Activated gamma-delta T cell treated with anti-CD3 and anti-CD28 coated beads, Interleukin-2, amount 50 U/mL, for 16 hours (primary cell): ENCODE measurements at regions not wholly inside any gene's neighbourhood (a gene's known extent, or its start where the extent isn't known, plus 50 kb on each side); places are given as distances from the start of the nearest gene placed in this dataset.
"Not testable (repeated sequence)": the region's sequence is repeated elsewhere in the genome, so short reads cannot be mapped to it uniquely, and the experiment has no call there.

ENCODE experiments used
- DNase-seq: peaks from one replicate; pipeline ENCODE4 v3.0.0-alpha.2; 2020; ENCODE audit warnings: low read depth

- DNase-seq: no peak
Observed at GRCh38 chr2:226578879-226579278, 220.7 kb downstream of the IRS1 start.

DNA sequence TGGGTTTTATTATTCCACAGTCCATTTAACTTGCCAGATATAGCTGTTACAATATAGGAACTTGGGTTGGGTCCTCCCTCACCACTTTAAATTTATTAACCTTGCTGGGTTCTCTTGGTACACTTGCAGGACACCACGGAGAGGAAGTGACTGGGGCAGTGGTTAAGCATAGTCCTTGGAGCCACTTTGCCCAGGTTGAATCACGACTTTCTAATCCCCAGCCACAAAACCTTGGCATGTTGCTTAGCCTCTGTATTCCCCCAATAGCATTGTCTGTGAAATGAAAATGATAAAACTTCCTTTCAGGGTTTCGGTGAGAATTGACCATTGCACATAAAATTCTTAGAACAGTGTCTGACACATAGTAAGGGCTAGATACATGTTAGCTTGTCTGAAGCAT, 221.2 kb downstream of the IRS1 start:
- DNase-seq: no peak

DNA sequence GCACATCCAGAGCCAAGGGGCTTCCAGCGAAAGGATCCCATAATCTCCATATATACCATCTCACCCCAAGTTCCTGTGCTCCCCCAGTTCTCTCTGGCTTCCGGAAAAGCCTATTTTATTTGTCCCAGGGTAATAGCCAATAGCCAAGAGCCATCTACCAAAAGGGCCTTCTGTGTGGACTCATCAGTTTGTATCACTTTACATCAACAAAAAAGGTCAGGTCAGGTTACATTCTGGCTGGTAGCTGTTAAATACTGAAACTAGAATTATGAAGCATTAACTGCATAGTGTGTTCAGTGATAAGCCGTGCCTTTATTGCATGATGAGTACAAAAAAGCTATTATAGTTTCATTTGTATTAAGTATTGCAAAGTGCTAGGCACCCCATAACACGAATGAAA, 223.7 kb downstream of the IRS1 start:
- DNase-seq: no peak

DNA sequence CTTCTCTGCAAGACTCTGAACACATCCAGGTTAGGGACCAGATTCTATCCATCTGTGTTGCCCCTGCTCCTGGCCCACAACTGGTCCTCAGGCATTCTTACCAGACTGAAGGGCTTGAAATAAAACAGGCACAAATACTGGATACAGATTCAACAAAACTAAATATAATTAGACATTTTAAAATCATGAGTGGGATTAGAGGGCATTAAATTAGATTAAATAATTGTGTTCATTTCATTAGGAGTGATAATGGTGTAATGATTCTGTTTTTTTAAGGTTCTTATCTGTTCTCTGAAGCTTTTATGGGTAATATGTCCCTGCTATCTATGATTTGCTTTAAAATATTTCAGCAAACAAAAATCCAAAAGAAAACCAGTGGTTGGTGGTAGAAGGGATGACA, 226.5 kb downstream of the IRS1 start:
- DNase-seq: no peak

GRCh38 chr2:226564667-226565066, 235.0 kb downstream of the IRS1 start:
- DNase-seq: no peak

GRCh38 chr2:226561962-226562361, 237.7 kb downstream of the IRS1 start:
- DNase-seq: no peak

GRCh38 chr2:226560325-226560724, 239.3 kb downstream of the IRS1 start:
- DNase-seq: no peak

DNA sequence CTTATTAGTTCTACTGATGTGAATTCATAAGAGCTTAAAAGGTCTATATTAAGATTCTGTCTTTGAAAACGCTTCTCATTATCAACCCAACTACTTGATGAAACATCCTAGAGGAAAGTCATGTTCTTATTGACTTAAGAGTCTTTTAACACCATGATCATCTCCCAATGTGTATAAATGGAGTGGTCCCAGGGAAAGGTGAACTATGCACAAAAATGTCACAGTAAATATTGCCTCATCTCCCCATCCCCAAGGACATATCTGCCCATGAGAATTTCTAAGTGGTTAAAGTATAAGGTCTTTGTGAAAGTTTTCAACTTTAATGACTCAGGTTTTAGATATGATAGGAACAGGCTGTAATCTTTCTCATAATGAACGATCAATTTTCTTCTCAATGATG, 240.1 kb downstream of the IRS1 start:
- DNase-seq: no peak

DNA sequence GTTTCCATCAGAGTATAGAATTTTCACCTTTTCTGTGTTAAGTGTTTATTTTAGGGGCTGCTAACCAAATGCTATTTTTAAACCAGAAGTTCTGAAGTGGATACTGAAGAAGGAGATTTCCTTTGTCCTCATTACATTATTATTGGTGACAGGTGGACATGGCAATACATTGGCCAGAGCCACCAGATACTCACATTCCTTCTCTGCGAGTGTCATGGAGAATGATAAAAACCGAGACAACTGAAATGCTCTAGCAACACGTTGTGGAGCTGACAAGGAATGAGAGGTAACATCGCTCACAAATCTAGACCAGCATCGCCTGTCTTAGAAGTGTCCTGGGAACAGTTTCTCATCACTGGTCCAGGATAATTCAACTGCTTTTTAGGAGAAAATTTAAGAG, 241.2 kb downstream of the IRS1 start:
- DNase-seq: no peak

GRCh38 chr2:226556050-226556449, 243.6 kb downstream of the IRS1 start:
- DNase-seq: no peak

DNA sequence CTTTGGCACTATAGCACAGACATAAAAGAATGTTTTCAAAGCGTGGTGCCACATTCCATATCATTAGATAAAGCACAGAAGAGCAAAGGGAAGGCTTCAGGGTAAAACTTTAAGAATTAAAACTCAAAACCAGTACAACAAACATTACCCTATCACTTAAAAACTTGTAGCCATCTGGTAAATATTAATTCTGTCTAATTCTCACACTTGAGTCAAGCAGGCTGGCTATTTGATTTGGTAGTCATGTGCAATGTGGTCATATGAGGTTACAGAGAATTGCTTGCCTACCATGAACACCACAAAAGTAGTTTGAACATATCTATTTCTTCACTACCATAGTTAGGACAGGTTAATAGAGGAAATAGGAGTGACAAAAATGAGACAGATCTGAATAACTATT, 244.9 kb downstream of the IRS1 start:
- no peak for DNase-seq

- no peak for DNase-seq
Observed at GRCh38 chr2:226553333-226553732, 246.3 kb downstream of the IRS1 start.

DNA sequence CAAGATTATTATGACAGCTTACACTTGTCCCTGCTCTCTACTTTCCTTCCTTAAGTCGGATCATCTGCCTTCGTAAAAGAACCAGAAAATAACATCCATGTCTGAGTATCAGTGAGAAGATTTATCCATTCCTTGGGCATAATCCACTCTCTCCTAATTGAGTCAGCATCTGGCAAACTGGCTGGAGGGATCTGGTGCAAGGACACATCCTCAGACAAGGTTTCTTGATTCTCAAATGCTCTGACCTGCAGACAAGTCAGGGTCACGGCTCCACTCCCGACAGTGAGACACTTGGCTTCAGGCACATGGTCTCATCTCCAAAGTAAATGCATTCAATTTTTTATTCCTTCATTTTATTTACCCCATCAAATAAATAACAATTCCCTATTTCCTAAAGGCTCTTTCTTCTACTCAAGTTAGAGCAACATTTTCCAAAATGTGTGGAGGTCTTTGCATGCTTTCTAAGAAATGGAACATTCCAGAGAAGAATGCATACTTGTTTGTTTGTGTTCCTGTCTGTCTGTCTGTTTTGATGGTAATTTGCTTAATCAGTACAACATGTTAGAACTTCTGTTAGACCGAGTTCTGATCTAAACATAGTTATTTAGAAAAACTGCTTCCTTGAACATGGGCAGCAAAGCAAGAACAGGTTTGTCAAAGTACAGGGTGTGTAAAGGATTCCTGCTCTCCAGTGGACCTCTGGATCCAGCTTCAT, 246.9 kb downstream of the IRS1 start:
- DNase-seq: no peak

DNA sequence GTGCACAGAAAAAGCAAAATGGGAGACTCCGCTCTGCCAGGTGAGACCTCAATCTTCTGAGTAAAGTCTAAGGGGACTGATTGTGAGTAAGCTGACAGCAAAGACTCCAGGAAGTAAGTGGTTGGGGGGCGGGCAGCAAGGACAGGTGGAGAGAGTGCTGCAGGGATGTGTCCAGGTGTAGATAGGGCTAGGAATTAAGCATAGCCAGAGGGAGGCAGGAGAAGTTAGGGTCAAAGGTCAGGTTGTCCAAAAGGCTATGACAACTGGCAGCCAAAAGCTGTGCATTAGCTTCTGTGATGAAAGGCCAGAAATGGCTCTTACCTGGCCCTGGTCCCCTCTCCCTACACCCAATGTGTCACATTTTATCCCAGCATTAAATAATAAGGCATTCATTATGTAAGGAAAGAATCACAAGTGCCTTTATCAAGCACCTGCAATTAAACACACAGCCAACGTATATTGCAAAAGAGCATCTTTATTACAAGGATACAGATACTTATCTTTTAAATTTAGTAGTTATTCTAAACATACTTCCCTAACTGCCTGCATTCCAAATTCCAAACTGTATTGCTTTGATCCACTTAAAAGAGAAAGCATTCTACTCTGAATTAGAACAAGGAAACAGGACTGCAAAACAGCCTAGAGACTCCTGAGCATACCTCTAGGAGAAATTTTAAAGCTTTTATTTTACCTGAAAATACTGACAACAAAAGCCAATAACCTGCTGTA, 247.9 kb downstream of the IRS1 start:
- no peak for DNase-seq

DNA sequence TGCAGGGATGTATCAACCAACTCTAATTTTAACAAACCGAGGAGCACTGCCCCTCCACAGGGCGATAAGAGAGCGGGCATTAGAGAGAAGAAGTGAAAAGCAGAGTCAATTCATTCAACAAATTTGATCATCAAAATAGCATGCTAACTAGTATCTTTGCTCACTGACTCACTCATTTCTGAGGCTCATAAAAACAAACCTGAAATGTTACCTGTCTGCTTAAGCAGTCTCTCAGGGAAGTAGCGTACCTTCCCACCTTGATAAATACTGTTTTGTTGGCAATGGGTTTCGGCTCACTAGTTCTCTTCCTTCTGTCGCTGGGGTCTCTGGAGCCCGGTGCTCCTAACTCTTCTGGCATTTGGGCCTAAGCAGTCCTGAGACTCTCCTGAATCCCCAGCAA, 248.8 kb downstream of the IRS1 start:
- no peak for DNase-seq

GRCh38 chr2:226548732-226549131, 250.9 kb downstream of the IRS1 start:
- DNase-seq: no peak

DNA sequence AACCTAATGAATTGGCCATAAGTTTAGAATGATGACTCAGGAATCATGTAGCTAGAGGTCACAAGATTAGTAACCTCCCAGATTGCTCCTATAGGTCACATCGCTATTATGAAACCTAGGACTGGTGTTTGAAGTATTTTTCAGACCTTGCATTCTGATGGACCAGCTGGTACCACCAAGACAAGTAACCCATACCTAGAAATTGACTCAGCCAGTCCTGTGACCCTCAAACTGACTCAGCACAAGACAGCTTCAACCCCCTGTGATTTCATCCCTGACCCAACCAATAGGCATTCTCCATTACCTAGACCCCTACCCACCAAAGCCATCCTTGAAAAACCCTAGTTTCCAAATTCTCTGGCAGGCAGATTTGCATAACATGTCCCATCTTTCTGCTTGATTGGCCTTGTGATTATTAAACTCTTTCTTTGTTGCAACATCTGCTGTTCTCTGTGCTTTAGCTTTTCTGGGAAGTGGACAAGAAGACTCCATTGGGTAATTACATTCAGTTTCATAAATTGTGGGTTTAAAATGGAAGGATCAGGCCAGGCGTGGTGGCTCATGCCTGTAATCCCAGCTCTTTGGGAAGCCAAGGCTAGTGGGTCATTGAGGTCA, 254.9 kb downstream of the IRS1 start:
- no peak for DNase-seq

GRCh38 chr2:226540204-226540994, 259.2 kb downstream of the IRS1 start:
- no peak for DNase-seq

- no peak for DNase-seq
Observed at GRCh38 chr2:226536410-226536809, 263.2 kb downstream of the IRS1 start.

- DNase-seq: not testable (repeated sequence)
Observed at GRCh38 chr2:226532976-226533375, 266.6 kb downstream of the IRS1 start.

DNA sequence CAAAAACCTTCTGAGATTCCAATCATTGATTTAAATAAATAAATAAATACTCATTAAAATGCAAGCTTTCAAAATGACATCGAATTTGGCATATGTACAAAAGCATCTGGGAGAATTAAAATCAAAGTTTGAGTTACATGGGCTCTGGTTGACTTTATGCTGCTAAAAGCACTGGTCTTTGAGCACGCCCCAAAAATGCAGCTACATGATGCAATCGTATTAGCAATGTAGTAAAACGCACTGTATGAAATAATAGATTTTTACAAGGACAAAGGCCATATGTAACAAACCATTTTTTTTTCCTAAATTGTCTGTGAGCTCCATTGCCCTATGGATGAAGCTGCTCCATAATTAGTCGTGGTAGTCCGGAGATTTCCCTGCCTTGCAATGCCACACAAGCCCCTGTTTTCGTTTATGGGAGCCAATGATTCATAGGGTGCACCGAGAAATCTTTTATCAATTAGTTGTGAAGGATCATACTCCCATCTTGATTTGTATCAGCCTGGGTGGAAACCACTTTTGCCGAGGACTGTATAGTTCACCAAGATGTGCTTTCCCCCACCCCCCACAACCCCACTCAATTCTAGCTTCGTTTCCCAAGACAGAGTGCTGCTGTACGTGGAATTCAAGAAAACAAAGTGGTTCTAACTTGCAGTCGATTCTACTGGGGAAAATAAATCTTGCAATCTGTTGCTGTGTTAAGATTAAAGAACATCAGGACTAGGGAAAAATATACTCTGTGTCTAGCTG, 268.4 kb downstream of the IRS1 start:
- DNase-seq: no peak

GRCh38 chr2:226529556-226529955, 270.1 kb downstream of the IRS1 start:
- no peak for DNase-seq
